ENCODE measurements at regions not wholly inside any gene's neighbourhood (a gene's known extent, or its start where the extent isn't known, plus 50 kb on each side); places are given as distances from the start of the nearest gene placed in this dataset.

GRCh38 chr1:78340006-78340405 lies 150.8 kb upstream of the PTGFR start:
- TF ChIP-seq, protein P1, sequence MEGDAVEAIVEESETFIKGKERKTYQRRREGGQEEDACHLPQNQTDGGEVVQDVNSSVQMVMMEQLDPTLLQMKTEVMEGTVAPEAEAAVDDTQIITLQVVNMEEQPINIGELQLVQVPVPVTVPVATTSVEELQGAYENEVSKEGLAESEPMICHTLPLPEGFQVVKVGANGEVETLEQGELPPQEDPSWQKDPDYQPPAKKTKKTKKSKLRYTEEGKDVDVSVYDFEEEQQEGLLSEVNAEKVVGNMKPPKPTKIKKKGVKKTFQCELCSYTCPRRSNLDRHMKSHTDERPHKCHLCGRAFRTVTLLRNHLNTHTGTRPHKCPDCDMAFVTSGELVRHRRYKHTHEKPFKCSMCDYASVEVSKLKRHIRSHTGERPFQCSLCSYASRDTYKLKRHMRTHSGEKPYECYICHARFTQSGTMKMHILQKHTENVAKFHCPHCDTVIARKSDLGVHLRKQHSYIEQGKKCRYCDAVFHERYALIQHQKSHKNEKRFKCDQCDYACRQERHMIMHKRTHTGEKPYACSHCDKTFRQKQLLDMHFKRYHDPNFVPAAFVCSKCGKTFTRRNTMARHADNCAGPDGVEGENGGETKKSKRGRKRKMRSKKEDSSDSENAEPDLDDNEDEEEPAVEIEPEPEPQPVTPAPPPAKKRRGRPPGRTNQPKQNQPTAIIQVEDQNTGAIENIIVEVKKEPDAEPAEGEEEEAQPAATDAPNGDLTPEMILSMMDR (IDR thresholded peaks at IDR 0.05) = no peak
- TF ChIP-seq POLR2A (IDR thresholded peaks at IDR 0.05) = no peak

Measured in adrenal gland (tissue), 5 donors.